Transverse colon (tissue), 4 donors: ENCODE measurements at regions not wholly inside any gene's neighbourhood (a gene's known extent, or its start where the extent isn't known, plus 50 kb on each side); places are given as distances from the start of the nearest gene placed in this dataset.
"Not testable (repeated sequence)": the region's sequence is repeated elsewhere in the genome, so short reads cannot be mapped to it uniquely, and the experiment has no call there.

ENCODE experiments used
- EP300 ChIP-seq: sonication (generic); formaldehyde crosslinking; IDR thresholded peaks from one replicate; pipeline ENCODE4 v1.6.1; 2017; ENCODE audit warnings: antibody characterized with exemption, low read depth
- POLR2A ChIP-seq: fragments of 450-650 bp; IDR thresholded peaks from one replicate; pipeline ENCODE4 v1.6.1; 2016; ENCODE audit warnings: antibody characterized with exemption, mild to moderate bottlenecking, moderate library complexity
- POLR2AphosphoS5 ChIP-seq, 3 donors: sonication (generic); formaldehyde crosslinking; IDR thresholded peaks; one replicate each; pipeline ENCODE4 v1.6.1; 2016; ENCODE audit warnings: antibody characterized with exemption in 3 of 3
- TF ChIP-seq, protein P1 (sequence below), 5 experiments: fragments of 200-600 bp in 3 of 5; fragments of 450-650 bp in 2 of 5; sonication (generic) in 3 of 5; IDR thresholded peaks; 1 replicate in 2 of 5; 2 replicates in 3 of 5; pipeline ENCODE4 v1.5.1; 2016 to 2017; ENCODE audit warnings: antibody characterized with exemption in 5 of 5, inconsistent platforms in 3 of 5, mild to moderate bottlenecking in 2 of 5, moderate library complexity in 1 of 5

DNA sequence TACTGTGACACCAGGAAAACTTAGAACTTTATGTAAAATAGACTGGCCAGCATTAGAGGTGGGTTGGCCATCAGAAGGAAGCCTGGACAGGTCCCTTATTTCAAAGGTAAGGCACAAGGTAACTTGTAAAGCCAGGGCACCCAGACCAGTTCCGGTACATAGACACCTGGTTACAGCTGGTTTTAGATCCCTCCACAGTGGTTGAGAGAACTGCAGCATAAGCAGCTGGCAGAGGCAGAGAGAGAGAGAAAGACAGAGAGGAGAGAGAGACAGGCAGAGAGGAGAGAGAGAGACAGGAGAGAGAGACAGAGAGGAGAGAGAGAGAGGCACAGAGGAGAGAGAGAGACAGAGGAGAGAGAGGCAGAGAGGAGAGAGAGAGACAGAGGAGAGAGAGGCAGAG is 116.0 kb upstream of the PGR start:
- TF ChIP-seq, protein P1, sequence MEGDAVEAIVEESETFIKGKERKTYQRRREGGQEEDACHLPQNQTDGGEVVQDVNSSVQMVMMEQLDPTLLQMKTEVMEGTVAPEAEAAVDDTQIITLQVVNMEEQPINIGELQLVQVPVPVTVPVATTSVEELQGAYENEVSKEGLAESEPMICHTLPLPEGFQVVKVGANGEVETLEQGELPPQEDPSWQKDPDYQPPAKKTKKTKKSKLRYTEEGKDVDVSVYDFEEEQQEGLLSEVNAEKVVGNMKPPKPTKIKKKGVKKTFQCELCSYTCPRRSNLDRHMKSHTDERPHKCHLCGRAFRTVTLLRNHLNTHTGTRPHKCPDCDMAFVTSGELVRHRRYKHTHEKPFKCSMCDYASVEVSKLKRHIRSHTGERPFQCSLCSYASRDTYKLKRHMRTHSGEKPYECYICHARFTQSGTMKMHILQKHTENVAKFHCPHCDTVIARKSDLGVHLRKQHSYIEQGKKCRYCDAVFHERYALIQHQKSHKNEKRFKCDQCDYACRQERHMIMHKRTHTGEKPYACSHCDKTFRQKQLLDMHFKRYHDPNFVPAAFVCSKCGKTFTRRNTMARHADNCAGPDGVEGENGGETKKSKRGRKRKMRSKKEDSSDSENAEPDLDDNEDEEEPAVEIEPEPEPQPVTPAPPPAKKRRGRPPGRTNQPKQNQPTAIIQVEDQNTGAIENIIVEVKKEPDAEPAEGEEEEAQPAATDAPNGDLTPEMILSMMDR (IDR thresholded peaks at IDR 0.05) = not testable (repeated sequence)
- TF ChIP-seq POLR2A; POLR2AphosphoS5 (IDR thresholded peaks at IDR 0.05); EP300: not testable (repeated sequence)
